Right lobe of liver (tissue), 6 donors: ENCODE measurements at regions not wholly inside any gene's neighbourhood (a gene's known extent, or its start where the extent isn't known, plus 50 kb on each side); places are given as distances from the start of the nearest gene placed in this dataset.

Source experiments
- ATAC-seq, 4 donors: fragments of 200-7000 bp; cut with Tn5 transposase; one replicate each; pipeline ENCODE4 v1.9.1; 2020; ENCODE audit warnings: mild to moderate bottlenecking in 4 of 4, moderate library complexity in 4 of 4
- DNase-seq, 3 donors: peaks; one replicate each; pipeline ENCODE4 v3.0.0-alpha.2; 2020
- H3K27ac ChIP-seq, 3 donors: fragments of 200-600 bp; one replicate each; pipeline ENCODE4 v1.8.0; 2022
- H3K27me3 ChIP-seq, 2 donors: fragments of 200-600 bp; one replicate each; pipeline ENCODE4 v1.8.0; 2022
- H3K36me3 ChIP-seq, 4 donors: fragments of 200-600 bp; sonication (generic) in 1 of 4; one replicate each; pipeline versions ENCODE4 v1.5.1 to v1.8.0; 2017 to 2022; ENCODE audit warnings: control low read depth in 1 of 4
- H3K4me1 ChIP-seq, 4 donors: fragments of 200-600 bp; sonication (generic) in 1 of 4; one replicate each; pipeline versions ENCODE4 v1.5.1 to v1.8.0; 2017 to 2022; ENCODE audit warnings: control low read depth in 1 of 4
- H3K4me3 ChIP-seq, 3 donors: fragments of 200-600 bp; one replicate each; pipeline ENCODE4 v1.8.0; 2022
- H3K9me3 ChIP-seq, 4 donors: fragments of 200-600 bp; sonication (generic) in 1 of 4; one replicate each; pipeline versions ENCODE4 v1.5.1 to v1.8.0; 2017 to 2022; ENCODE audit warnings: control low read depth in 1 of 4
- CTCF ChIP-seq, 4 donors: fragments of 200-600 bp in 3 of 4; fragments of 450-650 bp in 1 of 4; IDR thresholded peaks; one replicate each; pipeline versions ENCODE4 v1.5.1 to v1.8.0; 2016 to 2022; ENCODE audit warnings: antibody characterized with exemption in 4 of 4, mild to moderate bottlenecking in 2 of 4
- POLR2A ChIP-seq: fragments of 450-650 bp; IDR thresholded peaks from one replicate; pipeline ENCODE4 v1.6.1; 2017; ENCODE audit warnings: antibody characterized with exemption, mild to moderate bottlenecking
- WGBS: methylation state at CpG from one replicate; pipeline ENCODE4 v1.1.6; 2018; ENCODE audit warnings: low coverage, low lambda C conversion rate; ENCODE audit not compliant: insufficient coverage; ENCODE audit errors: missing lambda C conversion rate; 5-methylcytosine and 5-hydroxymethylcytosine counted together
- intact Hi-C, 2 donors: fragments of 100-400 bp; cut with DNase I; formaldehyde crosslinking; loops; one replicate each; pipeline versions ENCODE4 v1.11.2 to v1.14.1; 2022
- donor health status: DM: no; HTN: yes; CAD: no.
- donor health status: DM: no; HTN: no; CAD: no.
- donor health status: DM: no; HTN: no; CAD: no.
- donor health status: DM: no; HTN: yes; CAD: no.
- donor health status: DM: no; HTN: yes; CAD: no.

- intact Hi-C loops = no loop called here
- 62% methylated on average over 5 of the region's 5 CpGs for WGBS
- no peak for ATAC-seq
Measured at GRCh38 chr16:16850274-16850673, 471.3 kb downstream of the NPIPA7 start.

GRCh38 chr16:16857012-16857411, 478.1 kb downstream of the NPIPA7 start:
- WGBS = no CpG with 5 or more reads among the region's 1 CpG
- Histone ChIP-seq H3K4me1 (no peaks in the 10 kb centered on the region), H3K36me3 (no peaks in the 10 kb centered on the region), H3K9me3 (no peaks in the 10 kb centered on the region), H3K27ac (no peak overlapping the region), H3K27me3 (no peaks in the 10 kb centered on the region), H3K4me3 (no peak overlapping the region)
- ATAC-seq (no peak), DNase-seq (no peak)
- intact Hi-C loops = no loop called here
- no peak for TF ChIP-seq POLR2A
- no peak for TF ChIP-seq CTCF (IDR thresholded peaks at IDR 0.05)

More at GRCh38 chr16:16850274-16850673, 471.3 kb downstream of the NPIPA7 start:
- H3K36me3 ChIP-seq = no peaks in the 10 kb centered on the region
- no peaks in the 10 kb centered on the region for H3K4me1 ChIP-seq
- H3K4me3 ChIP-seq = no peak overlapping the region
- H3K27ac ChIP-seq = no peak overlapping the region
- no peak for DNase-seq
- TF ChIP-seq POLR2A (no peak), CTCF (IDR thresholded peaks at IDR 0.05) (no peak)
- H3K27me3 ChIP-seq = no peaks in the 10 kb centered on the region
- no peaks in the 10 kb centered on the region for H3K9me3 ChIP-seq

GRCh38 chr16:16857603-16858283, 478.8 kb downstream of the NPIPA7 start:
- Histone ChIP-seq H3K36me3 (no peaks in the 10 kb centered on the region), H3K9me3 (no peaks in the 10 kb centered on the region), H3K27me3 (no peaks in the 10 kb centered on the region), H3K27ac (no peak overlapping the region), H3K4me1 (no peaks in the 10 kb centered on the region), H3K4me3 (no peak overlapping the region)
- ATAC-seq (peak in 2 of 4 donors; percentile 23 to 56), DNase-seq (no peak)
- no peak for TF ChIP-seq CTCF (IDR thresholded peaks at IDR 0.05)
- TF ChIP-seq POLR2A = no peak
- 19% methylated on average over 5 of the region's 5 CpGs for WGBS
- intact Hi-C loops = no loop called here

GRCh38 chr16:16861546-16861945, 482.6 kb downstream of the NPIPA7 start:
- Histone ChIP-seq H3K4me1 (no peaks in the 10 kb centered on the region), H3K27ac (no peak overlapping the region), H3K9me3 (no peaks in the 10 kb centered on the region), H3K4me3 (no peak overlapping the region), H3K27me3 (no peaks in the 10 kb centered on the region), H3K36me3 (no peaks in the 10 kb centered on the region)
- ATAC-seq (peak; percentile 73 to 94 (median 83)), DNase-seq (peak in 2 of 3 donors; percentile 42 to 65)
- peak; percentile 62 to 89 (median 82) for TF ChIP-seq CTCF (IDR thresholded peaks at IDR 0.05)
- TF ChIP-seq POLR2A = no peak
- intact Hi-C loops = no loop called here
- 8% methylated on average over 7 of the region's 7 CpGs for WGBS
